ENCODE measurements at regions not wholly inside any gene's neighbourhood (a gene's known extent, or its start where the extent isn't known, plus 50 kb on each side); places are given as distances from the start of the nearest gene placed in this dataset.
"Not testable (repeated sequence)": the region's sequence is repeated elsewhere in the genome, so short reads cannot be mapped to it uniquely, and the experiment has no call there.

GRCh38 chr14:53621433-53621832 lies 335.2 kb downstream of the BMP4 start:
- Histone ChIP-seq H3K4me3 (no peak overlapping the region), H3K36me3 (no peaks in the 10 kb centered on the region), H3K9me3 (no peaks in the 10 kb centered on the region), H3K27ac (no peak overlapping the region), H3K27me3 (replicated peaks; ENCODE audit: insufficient read depth) (no peaks in the 10 kb centered on the region), H3K4me1 (replicated peaks) (no peaks in the 10 kb centered on the region)
- no peak for DNase-seq (ENCODE audit: low spot score)
- TF ChIP-seq POLR2AphosphoS5 (IDR thresholded peaks at IDR 0.05) = no peak
- TF ChIP-seq POLR2A (IDR thresholded peaks at IDR 0.05) = no peak
- TF ChIP-seq, protein P1, sequence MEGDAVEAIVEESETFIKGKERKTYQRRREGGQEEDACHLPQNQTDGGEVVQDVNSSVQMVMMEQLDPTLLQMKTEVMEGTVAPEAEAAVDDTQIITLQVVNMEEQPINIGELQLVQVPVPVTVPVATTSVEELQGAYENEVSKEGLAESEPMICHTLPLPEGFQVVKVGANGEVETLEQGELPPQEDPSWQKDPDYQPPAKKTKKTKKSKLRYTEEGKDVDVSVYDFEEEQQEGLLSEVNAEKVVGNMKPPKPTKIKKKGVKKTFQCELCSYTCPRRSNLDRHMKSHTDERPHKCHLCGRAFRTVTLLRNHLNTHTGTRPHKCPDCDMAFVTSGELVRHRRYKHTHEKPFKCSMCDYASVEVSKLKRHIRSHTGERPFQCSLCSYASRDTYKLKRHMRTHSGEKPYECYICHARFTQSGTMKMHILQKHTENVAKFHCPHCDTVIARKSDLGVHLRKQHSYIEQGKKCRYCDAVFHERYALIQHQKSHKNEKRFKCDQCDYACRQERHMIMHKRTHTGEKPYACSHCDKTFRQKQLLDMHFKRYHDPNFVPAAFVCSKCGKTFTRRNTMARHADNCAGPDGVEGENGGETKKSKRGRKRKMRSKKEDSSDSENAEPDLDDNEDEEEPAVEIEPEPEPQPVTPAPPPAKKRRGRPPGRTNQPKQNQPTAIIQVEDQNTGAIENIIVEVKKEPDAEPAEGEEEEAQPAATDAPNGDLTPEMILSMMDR (IDR thresholded peaks at IDR 0.05) = no peak
- 89% methylated on average over 3 of the region's 3 CpGs for WGBS
- intact Hi-C loops (cut with DNase I) = loop anchor here (2.0 kb wide), 1 partner anchor 23 kb away; no protein-coding TSS in a partner anchor

DNA sequence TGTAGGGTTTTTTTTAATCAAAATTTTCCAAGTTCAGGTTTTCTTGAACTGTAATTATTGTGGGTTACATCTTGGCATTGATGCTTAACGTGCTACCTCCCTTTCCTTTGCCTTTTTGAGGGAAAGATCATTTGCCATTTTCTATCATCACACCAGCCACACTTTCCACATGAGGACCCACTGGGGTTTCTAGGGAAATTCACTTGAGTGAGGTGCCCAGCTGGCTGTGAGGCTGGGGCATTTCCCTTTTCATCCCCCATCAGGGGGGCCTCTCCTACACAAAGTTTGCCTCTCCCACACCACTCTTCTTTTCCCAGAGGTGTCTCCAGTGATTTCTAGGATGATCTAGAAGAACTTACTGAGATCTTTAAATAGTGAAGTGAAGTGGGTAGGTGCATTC lies 335.7 kb downstream of the BMP4 start:
- H3K4me1 ChIP-seq (replicated peaks) = no peaks in the 10 kb centered on the region
- 100% methylated on average over 1 of the region's 1 CpG for WGBS
- H3K9me3 ChIP-seq = no peaks in the 10 kb centered on the region
- H3K4me3 ChIP-seq = no peak overlapping the region
- intact Hi-C loops (cut with DNase I) = loop anchor here (2.0 kb wide), 1 partner anchor 24 kb away; no protein-coding TSS in a partner anchor
- DNase-seq (ENCODE audit: low spot score) = no peak
- TF ChIP-seq POLR2A (IDR thresholded peaks at IDR 0.05) (no peak), POLR2AphosphoS5 (IDR thresholded peaks at IDR 0.05) (no peak)
- TF ChIP-seq, protein P1 (IDR thresholded peaks at IDR 0.05) = no peak
- H3K36me3 ChIP-seq = no peaks in the 10 kb centered on the region
- H3K27me3 ChIP-seq (replicated peaks; ENCODE audit: insufficient read depth) = no peaks in the 10 kb centered on the region
- H3K27ac ChIP-seq = no peak overlapping the region

- no peaks in the 10 kb centered on the region for H3K27me3 ChIP-seq (replicated peaks; ENCODE audit: insufficient read depth)
- TF ChIP-seq, protein P1 (IDR thresholded peaks at IDR 0.05) = no peak
- TF ChIP-seq POLR2A (IDR thresholded peaks at IDR 0.05) (no peak), POLR2AphosphoS5 (IDR thresholded peaks at IDR 0.05) (no peak)
- no peaks in the 10 kb centered on the region for H3K4me1 ChIP-seq (replicated peaks)
- WGBS = 17% methylated on average over 2 of the region's 2 CpGs
- intact Hi-C loops (cut with DNase I) = loop anchor here (2.0 kb wide), 1 partner anchor 24 kb away; no protein-coding TSS in a partner anchor
- no peaks in the 10 kb centered on the region for H3K36me3 ChIP-seq
- H3K9me3 ChIP-seq = no peaks in the 10 kb centered on the region
- H3K4me3 ChIP-seq = no peak overlapping the region
- no peak overlapping the region for H3K27ac ChIP-seq
- no peak for DNase-seq (ENCODE audit: low spot score)
Observed at GRCh38 chr14:53620317-53620716, 336.3 kb downstream of the BMP4 start.

- TF ChIP-seq POLR2A (IDR thresholded peaks at IDR 0.05) = no peak
- intact Hi-C loops (cut with DNase I) = loop anchor here (2.0 kb wide), 1 partner anchor 25 kb away; no protein-coding TSS in a partner anchor
- H3K9me3 ChIP-seq = no peaks in the 10 kb centered on the region
- no peak overlapping the region for H3K4me3 ChIP-seq
- H3K36me3 ChIP-seq = no peaks in the 10 kb centered on the region
- H3K4me1 ChIP-seq (replicated peaks) = no peaks in the 10 kb centered on the region
- 71% methylated on average over 3 of the region's 3 CpGs for WGBS
- H3K27ac ChIP-seq = no peak overlapping the region
- no peak for DNase-seq (ENCODE audit: low spot score)
- H3K27me3 ChIP-seq (replicated peaks; ENCODE audit: insufficient read depth) = no peaks in the 10 kb centered on the region
Observed at GRCh38 chr14:53619691-53620231, 336.9 kb downstream of the BMP4 start.

- DNase-seq (ENCODE audit: low spot score); H3K9me3 ChIP-seq; H3K4me3 ChIP-seq; H3K27me3 ChIP-seq (replicated peaks; ENCODE audit: insufficient read depth); H3K27ac ChIP-seq; H3K36me3 ChIP-seq; intact Hi-C loops (cut with DNase I); H3K4me1 ChIP-seq (replicated peaks): not testable (repeated sequence)
- WGBS = 98% methylated on average over 2 of the region's 2 CpGs
Observed at GRCh38 chr14:53616536-53616935, 340.1 kb downstream of the BMP4 start.

DNA sequence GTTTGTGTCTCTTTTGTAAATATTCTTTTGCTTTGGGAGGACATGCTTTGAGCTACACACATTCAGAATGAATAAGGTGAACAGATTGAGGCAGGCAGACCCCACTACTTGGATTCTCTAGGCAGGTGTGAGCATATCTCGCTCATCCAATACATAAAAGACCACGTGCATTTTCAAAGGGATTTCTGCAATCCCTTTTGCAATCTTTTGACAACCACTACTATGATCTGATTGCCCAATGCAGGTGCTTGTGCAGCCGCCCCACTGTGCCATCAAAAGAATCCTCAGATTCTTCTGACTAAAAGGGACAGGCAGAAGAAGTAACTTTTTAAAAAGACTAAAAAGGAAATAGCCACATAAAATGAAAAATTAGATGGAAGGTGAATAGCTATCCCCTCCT lies 341.4 kb downstream of the BMP4 start:
- H3K4me3 ChIP-seq = no peak overlapping the region
- no peak for TF ChIP-seq POLR2A (IDR thresholded peaks at IDR 0.05)
- TF ChIP-seq POLR2AphosphoS5 (IDR thresholded peaks at IDR 0.05) = no peak
- TF ChIP-seq, protein P1 (IDR thresholded peaks at IDR 0.05) = no peak
- intact Hi-C loops (cut with DNase I) = no loop called here
- WGBS = 68% methylated on average over 3 of the region's 3 CpGs
- no peaks in the 10 kb centered on the region for H3K27me3 ChIP-seq (replicated peaks; ENCODE audit: insufficient read depth)
- no peak for DNase-seq (ENCODE audit: low spot score)
- H3K9me3 ChIP-seq = no peaks in the 10 kb centered on the region
- H3K27ac ChIP-seq = no peak overlapping the region
- H3K4me1 ChIP-seq (replicated peaks) = no peaks in the 10 kb centered on the region
- H3K36me3 ChIP-seq = no peaks in the 10 kb centered on the region
